ENCODE measurements at regions not wholly inside any gene's neighbourhood (a gene's known extent, or its start where the extent isn't known, plus 50 kb on each side); places are given as distances from the start of the nearest gene placed in this dataset.

- TF ChIP-seq POLR2A (IDR thresholded peaks at IDR 0.05; ENCODE audit: low read depth, low read length) (no peak), POLR2AphosphoS5 (IDR thresholded peaks at IDR 0.05; ENCODE audit: low read depth, low read length) (no peak)
Observed at GRCh38 chr7:142584765-142585164, 164.5 kb upstream of the PRSS1 start.

Data from GM12892 (cell line).